ENCODE measurements at regions not wholly inside any gene's neighbourhood (a gene's known extent, or its start where the extent isn't known, plus 50 kb on each side); places are given as distances from the start of the nearest gene placed in this dataset.

DNA sequence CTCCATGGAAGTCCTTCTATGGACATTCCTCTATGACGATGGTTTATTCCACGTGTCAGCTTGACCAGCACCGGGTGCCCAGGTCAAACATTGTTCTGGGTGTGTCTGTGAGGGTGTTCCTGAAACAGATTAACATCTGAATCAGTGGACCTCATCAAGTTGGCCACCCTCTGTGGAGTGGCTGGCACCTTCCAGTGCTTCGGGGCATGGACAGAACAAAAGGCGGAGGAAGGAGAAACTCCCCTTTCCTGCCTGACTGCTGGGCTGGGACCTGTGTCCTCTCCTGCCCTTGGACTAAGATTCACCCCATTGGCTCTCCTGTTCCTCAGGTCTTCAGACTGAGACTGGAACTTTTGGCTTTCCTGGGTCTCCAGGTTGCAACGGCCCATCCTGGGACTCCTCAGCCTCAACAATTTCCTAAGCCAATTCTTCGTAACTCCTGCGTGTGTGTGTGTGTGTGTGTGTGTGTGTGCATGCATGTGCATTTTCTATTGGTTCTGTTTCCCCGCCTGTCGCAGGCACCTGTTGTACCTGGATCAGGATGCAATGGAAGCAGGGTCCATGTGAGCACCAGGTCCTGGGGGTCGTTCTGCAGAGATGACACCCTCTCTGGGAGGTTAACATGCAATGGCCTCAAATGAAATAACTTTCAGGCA, 357.2 kb upstream of the SALL3 start:
- DNase-seq, result no peak

DNA sequence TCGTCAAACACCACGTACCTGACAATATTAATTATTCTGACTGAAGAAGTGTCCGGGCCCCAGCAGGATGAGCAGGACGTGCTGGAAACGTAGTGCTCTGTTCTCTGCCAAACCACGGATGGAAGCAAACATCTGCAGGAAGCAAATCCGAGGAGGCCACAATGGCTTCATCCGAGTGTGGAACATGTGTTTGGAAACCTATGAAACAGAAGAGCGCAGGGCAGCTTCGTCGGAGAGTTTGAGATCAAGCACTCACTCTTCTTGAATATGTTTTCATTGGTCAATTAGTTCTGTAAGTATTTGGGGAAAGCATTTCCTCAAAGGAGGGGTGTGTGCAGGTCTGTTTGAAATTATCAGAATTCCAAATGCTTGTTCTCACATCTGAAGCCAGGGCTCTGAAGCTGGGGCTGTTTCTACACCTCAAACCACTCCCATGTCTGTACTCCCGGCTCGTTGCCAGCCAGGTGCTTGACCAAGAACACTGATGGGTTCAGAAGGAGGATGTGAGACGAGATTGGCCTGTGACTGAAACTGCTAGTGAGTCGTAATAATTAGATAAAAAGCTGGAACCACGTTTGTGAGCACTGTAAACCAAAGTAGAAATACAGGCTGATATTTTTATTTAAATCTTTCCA, 356.6 kb upstream of the SALL3 start:
- no peak for DNase-seq

DNA sequence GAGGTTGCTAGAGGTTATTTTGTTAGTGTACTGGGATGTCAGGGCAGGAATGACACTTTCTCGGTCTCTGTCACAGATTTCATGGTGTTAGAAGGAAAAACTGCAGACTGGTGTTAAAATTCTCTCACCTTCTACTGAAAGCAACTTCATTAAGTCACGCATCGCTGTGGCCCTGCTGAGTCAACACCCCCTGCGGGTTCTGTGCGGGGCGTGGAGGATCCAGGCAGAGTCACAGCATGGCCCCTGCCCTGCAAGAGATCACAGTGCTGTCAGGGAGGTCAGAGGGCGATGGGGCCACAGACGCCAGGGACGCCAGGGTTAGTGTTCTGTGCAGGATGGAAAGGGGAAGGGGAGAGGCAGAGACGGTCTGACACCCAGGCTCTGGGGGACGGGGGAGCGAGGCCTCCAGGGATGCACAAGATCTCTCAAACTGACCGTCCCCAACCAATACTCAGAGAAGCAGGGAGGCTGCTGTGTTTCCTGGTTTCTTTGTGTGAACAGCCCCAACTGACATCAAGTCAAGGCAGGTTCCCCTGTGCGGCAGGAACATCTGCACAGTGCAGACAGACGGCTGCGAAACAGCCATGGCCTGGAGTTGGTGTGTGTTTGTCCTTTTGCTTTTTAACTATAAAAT, 354.9 kb upstream of the SALL3 start:
- DNase-seq, result no peak

DNA sequence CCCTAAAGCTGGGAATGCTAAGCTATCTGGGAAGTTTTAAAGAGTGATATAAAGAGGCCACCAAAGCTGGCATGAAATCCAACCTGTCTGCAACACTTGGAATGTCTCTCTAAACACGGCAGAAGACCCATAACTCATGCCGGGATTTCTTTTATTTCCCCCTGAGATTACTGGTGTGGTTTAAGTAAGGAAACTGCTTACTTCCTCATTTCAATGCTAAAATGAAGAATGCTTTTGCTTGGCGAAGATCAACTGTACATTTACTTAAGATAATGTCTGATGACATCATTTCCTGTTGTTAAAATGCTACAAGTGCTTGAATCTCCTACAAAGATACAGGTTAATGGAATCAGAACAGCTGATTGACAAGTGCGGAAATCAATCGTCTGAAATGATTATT, 353.8 kb upstream of the SALL3 start:
- no peak for DNase-seq

DNA sequence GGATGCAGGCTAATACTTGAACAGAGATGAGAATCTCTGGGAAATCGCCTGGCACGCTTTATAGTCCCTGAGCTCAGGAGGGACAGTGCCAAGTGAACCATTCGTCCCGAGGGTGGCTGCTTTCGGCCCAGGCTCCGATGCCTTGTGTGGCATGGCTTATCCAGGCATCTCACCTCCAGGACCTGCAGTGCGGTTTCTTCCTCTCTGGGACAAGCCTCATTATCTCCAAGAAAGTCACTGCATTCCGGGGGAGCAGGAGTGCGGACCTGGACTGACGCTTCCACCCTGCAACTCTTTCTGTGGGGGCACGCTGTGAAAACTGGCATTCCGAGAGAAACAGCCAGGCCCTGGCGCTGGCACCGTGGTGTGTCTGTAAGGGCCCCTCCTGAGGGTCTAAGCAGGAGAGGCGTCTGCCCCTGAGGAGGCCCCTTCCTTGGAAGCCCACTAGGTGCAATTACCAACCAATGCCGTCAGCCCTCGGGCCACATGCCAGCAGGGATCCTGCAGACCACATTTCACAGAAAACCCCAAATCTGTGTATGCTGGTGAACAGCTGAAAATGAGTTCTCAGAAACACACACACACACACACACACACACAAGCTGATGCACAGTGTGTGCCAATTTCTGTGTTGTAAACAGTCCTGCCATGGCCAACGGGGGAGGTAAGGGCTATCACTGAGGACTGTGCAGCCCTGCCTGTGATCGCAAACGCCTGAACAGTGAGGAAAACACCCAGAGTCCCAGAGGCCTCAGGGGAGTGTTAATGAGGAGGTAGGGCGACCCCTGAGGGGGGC, 351.9 kb upstream of the SALL3 start:
- no peak for DNase-seq

DNA sequence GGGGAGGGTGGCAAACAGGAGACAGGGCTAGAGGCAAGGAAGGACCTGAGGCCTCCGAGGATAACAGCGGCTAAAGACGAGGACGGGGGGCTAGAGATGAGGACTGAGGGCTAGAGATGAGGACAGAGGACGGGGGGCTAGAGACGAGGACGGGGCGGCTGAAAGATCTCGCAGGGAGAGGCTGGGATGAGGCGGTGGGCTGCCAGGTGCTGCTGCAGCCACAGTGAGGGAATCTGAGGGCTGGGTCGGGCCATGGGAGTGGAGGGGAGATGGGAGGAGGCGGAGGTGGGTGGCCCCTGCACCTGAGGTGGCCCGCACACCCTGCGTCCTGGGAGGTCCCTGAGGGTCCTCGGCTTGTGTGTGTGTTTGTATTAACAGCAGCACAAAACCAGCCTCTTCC, 350.2 kb upstream of the SALL3 start:
- no peak for DNase-seq

DNA sequence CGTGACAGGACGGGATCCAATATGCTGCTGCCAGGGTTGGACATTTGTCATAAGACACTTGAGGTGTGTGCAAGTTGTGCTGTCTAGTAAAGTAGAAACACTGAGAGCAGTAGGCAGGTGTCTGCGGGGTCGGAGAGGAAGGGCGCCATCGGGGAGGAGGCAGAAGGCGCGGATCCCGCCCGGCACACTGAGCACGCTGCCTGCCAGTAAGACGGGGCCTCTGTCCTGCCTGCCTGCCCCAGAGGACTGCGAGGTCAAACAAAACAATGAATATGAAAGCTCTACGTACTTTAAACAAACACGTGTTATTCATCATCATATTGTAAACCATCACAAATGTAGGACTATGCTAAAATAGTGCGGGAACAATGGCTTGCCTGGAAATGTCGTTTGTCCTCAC, 349.3 kb upstream of the SALL3 start:
- no peak for DNase-seq

DNA sequence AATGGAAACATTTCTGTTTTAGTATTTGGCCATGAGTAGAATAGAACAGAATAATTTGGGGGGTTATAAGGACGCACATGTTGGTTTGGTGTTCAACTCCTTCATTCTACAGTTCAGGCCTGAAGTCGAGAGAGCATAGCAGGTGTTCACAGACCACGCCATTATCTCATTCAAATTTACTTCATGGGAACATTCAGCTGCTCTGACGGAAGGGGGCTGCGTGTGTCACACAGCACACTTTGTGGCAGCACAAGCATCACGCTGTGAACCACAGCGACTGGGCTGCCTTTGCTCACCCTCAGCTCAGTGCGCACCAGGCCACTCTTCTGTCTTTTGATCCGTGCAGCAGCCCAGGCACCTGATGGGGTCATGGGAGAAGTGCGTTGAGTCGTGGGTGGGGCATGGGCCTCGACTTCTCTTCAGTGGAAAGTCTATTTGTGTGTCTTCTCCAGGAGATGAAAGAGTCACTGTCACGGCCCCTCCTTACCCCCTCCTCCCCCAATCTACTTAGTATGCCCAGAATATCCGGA, 348.6 kb upstream of the SALL3 start:
- DNase-seq, result no peak

DNA sequence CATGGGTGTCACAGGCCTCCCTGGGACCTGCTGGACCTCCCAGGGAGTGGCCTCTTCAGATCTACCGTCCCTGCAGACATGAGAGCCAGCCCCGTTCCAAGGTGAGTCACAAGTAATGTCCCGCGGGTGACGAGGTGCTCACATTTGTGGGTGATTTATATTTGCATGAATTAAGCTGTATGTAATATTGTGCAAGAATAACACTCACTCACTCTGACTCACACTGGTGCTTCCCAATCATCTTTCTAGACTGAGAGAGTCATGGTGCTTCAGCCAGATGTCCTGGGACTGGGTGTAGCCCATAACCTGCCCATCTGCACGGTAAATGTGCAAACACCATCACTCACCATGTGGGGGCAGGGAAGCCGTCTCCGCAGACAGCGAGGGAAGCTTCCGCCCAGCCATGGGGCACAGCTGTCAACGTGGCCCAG, 347.5 kb upstream of the SALL3 start:
- no peak for DNase-seq

DNA sequence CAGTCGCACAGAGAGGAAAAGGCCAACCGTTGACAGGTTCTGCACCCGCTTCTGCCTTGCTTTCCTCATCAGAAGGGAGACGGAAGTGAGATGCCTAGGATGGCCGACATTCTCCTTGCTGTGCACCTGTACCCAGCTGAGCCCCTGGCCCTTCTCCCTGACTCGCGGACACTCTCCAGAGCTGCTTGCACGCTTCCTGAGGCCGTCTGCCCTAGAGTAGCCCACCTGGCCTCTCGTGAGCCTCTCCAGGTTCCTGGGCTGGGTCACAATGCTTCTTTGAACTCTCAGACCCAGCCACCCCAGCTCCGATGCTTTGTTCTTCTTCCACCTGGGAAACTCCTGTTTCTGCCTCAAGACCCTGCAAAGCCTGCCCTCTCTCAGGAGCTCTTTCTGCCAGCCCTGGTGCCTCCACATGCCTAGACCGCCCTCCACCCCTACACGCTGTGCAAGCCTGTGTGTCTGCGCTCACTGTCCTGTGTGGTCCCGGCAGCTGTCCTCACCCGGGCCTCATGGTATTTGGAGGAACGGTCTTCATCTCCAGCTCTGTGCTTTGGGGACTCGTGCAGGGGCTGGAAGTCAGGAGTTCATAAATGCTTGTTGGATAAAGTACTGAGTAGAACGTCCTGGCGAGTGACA, 345.4 kb upstream of the SALL3 start:
- DNase-seq, result no peak

DNA sequence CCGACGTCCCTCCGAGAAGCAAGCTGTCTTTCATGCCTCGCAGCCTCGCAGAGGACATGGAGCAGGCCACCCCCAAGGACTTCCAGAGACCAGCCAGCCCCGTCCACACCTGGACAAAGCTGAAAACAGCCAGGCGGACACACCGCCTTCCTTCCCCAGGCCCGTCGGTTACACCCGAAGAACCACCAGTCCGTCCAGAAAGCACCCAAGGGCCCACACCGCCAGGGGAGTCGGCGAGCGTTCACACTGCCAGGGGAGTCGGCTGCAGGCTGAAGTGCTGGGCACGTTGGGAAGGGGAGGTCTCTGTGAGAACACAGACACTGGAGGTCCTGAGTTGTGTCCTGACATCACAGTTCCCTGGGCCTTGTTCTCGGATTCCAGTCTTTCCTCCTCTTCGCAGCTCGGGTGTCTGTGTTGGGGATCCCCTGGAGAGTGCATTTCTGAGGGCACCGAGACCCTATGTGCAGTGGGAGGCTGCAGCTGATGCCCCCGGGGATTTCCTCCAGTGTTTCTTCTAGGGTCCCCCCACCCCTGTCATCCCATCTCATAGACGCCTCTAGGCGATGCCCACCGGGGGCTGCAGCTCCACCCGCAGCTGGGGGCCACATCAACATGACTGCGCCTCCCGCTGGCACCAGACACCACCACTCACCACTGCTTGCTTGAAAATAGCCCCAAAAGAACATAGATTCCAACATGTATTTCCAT, 344.4 kb upstream of the SALL3 start:
- no peak for DNase-seq

DNA sequence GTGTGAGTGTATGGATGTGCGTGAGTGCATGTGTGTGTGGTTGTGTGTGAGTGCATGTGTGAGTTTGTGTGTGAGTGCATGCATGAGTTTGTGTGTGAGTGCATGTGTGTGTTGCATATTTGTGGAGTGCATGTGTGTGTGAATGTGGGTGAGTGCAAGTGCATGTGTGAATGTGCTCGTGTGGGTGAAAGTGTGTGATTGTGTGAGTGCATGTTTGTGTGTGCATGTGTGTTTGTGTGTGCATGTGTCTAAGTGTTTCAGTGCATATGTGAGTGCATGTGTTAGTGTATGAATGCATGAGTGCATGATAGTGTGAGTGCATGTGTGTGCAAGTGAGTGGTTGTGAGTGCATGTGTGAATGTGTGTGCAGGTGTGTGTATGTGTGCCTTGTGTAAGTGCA, 343.4 kb upstream of the SALL3 start:
- DNase-seq, result no peak

DNA sequence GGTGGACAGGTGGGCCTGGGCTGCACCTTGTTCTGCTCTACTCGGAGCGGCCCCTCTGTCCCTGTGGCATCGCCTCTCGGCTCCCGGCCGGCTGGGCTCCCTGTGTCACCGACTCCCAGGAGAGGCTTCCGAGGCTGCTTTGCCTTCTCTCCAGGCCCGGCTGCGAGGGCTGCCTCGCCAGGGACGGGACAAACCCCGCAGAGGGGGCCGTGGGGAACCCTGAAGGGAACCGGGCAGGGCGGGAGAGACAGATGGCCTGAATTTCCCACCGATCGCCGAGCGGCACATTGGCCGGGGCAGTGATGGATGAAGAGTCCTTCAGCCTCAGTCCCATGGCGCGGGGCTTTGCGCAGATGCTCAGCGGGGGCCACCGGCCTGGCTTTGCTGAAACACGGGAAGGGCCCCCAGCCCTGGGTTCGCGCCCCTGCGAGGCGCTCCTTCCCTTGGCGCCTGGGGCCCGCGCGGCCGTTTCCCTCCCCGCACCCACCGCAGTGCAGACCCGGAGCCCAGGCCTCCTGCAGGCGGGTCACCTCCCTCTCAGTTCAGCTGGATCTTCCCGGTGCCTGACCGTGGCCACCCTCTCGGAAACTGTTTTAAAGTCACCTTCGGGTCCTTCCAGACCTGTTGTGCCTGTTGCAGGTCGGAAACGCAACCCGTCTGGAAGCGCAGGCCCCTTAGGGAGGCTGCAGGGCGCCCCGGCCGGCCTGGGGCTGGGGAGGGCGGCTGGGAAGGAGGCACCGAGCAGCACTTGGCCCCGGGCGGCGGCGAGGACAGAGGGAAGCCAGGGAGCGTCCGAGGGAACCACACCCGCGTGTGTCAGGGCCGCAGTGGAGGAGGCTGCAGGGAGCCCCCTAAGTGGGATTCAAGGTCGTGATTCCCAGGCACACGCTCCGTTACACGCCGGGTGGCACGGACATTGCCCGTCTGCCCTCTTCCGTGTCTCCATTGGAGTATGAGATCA, 341.9 kb upstream of the SALL3 start:
- DNase-seq, result no peak

DNA sequence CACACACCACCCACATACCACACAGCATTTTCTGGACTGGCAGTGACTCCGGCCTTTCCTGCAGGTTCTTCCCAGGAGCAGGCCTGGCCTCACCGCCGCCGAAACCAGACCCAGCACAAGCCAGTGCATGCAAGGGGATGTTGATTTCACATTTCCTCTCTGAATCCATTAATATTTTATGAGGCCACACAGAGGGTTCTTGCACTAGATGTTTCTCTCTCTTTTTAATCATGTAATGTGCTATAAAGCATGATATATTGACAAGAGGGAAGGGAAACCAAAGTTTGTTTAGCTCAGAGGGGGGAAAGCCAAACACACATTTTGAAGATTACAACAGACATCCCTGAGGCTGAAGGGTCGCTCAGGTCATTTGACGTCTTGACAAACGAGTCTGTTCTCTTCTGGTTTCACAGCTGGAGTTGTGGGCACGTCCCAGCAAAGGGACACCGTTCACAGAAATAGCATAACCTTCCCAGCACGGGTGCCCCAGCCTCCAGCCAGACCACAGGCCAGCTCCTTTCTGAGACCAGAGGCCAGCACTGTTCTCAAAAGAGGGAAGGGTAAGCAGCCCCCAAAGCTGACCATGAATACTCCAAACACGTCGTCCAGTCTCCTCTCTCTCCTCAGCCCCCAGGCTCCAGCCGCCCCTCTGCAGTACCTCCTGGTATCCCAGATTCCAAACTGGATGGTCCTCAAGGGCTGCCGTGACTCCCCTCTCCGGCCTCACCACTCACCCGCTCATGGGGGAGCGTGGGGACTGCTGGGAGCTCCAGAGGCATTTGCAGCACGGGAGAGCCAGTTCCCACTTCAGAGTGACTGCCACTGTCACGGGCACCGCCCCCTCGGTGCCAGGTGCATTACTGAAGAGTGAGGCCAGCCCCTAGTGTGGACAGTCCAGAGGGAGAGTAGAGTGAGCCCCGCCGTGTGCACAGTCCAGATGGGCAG, 340.3 kb upstream of the SALL3 start:
- DNase-seq, result no peak

DNA sequence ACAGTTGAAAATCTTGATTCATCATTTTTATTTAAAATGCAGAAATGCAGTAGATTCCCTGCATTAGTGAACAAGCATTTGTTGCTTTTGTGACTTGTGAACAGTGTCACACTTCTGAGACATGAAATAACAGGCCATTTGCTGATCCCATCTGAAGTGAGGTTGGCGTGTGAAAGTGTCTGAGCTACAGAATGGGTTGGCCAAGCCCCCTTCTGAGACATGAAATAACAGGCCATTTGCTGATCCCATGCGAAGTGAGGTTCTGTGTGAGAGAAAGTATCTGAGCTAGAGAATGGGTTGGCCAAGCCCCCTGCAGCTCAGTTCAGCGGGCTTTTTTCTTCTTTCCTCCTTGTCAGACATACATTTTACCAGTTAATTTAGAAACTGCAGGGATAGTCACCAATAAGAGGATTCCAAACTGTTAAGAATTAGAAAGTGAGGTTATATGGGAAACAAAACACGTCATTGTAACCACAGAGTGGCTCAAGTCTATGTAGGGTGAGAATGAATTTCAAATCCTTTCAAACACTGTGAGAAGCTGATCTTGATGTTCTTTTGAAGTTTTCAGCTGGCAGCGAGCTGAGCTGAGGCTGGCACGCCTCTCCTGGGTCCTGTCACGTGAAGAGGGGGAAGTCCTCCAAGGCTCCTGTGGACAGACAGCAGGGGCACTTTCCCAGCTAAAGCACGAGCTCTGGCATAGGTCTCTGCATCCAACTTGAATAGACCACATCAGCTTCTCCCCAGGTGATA, 339.2 kb upstream of the SALL3 start:
- no peak for DNase-seq

DNA sequence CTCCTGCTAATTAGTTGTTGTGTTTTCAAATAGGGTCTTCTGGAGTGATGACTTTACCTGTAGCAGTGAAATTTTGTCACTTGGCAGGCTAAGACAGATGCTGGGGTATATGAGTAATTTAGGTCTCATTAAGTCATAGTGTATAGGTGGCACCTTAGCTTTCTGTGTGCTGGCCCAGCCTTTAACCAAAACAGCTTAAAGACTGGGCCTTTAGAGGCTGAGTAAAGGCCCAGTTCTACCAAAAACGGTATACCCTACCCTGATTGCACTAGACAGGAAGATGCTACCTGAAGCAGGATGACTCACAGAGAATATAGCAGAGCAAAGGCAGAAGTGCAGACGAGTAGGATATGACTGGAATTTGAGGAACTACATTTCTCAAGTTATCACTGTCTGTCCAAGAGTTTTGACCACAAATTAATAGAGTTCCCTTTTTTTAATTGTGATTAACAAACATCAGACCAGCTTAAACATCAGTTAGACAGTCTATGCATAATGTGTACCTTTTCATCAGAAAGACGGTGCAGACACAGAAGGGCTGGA, 337.9 kb upstream of the SALL3 start:
- no peak for DNase-seq

DNA sequence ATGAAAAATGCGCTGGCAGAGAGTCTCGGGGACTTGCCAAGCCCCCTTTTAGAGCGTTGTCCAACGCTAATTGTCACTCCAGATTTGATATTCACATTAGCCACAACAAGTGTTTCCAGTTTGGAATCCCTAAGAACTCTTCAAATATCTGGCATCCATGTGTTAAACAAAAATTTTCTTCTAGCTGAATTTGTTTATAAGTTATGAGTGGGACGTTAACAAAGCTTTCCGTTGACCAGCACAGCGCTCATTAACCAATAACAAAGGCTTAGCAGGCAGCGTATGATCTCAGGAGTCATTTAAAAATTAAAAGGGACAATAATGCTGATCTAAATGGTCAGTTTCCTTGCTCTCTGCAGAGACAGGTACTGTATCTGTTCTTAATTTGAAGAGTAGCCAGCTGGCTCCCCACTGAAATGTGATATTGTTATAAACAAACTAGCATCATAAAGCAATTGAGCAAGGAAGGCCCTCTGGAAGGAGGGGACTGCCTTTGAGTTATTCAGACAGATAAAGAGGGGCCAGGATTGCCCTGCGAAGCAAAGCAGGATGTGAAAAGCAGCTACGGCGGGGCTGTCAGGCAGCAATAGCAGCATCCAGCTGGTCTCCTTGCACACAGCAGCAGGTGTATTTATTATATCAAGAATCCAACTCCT, 337.2 kb upstream of the SALL3 start:
- DNase-seq, result no peak

DNA sequence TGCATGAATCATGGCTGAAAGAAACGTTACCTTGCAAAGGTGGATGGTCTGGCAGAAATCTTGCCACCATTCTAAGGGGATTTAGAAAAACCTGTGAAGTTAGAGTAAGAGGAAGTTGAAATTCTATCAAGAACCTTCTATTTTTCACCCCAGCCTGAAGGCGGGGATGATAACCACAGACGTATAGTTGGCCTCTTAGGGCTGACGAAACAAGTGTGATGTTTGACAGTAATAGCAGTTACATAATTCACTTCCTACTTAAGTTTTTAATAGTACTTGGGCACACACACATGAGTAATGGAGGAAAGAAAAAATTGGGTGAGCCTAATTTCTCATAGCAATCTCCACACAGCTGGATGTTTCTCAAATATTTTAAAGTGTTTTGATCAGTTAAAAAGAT, 336.6 kb upstream of the SALL3 start:
- DNase-seq, result no peak

Measured in stimulated activated CD4-positive, alpha-beta T cell treated with anti-CD3 and anti-CD28 coated beads, Interleukin-4, amount 100 ng/mL, for 1 hour (primary cell).